ENCODE measurements at regions not wholly inside any gene's neighbourhood (a gene's known extent, or its start where the extent isn't known, plus 50 kb on each side); places are given as distances from the start of the nearest gene placed in this dataset.
"Not testable (repeated sequence)": the region's sequence is repeated elsewhere in the genome, so short reads cannot be mapped to it uniquely, and the experiment has no call there.

DNA sequence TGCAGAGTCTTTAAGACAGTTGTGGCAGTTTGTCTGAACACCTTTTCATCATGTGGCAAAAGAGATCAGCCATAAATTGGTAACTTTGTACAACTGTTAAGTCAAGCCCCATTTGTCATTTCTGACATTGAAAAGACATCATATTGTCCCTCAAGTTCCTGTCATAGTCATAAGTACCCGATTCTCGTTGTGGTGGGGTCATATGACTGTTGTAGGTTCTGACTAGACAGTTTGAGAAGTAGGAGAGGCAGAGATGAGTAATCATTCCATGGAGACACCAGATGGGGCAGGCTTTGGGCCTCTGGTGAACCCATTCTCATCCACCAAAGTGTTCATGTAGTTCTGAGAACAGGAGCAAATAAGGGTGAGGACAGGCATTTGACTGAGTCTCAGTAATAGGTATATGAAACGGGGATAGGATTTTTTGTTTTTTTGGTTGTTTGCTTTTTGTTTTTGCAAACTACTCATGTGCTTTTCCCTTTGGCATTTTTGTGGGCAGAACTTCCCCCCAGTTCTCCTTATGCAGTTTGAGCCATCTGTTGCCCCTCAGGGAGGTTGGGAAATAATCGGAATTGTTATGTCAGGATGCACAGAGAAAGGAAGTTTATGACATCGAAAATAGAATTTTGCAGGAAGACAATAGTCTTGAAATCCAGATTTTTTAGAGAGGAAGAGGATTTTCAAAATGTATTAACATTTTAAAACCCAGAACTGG, 86.9 kb upstream of the KCNE2 start:
- DNase-seq: no peak

DNA sequence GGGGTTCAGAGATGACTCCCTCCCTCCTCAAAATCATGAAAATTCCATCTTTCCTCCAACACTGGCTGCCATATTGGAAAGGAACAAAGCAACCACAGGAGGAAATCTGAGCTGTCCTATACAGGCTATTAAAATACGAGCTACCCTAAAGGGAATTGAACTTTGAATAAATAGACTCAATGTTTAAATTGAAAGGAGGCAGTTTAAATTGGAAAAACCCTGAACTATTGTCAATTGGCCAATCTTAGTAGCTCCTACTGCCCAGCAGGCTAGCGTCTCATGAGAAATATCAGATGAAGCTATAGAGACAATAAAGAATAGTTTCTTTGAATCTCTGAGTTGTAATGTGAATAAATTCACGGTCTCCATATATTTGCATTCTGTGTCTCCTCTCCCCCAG, 85.4 kb upstream of the KCNE2 start:
- no peak for DNase-seq

DNA sequence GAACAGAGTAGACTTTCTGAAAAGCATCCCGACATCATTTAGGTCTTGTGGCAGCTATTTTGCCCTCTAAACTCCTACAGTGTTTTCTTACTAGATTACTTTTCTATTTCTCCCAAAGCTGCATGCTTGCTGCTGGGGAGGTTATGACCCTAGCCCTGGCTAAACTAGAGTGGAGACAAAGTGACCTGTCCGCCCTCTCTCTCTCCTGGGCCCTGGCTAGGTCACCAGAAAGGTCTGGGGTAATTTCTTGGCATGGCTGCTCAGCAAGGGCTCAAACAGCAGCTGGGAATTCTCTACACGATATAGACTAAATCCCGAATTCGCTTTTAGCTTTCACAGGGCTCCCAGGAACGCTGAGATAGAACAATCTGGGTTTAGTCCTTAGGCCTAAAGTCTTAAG, 84.5 kb upstream of the KCNE2 start:
- no peak for DNase-seq

DNA sequence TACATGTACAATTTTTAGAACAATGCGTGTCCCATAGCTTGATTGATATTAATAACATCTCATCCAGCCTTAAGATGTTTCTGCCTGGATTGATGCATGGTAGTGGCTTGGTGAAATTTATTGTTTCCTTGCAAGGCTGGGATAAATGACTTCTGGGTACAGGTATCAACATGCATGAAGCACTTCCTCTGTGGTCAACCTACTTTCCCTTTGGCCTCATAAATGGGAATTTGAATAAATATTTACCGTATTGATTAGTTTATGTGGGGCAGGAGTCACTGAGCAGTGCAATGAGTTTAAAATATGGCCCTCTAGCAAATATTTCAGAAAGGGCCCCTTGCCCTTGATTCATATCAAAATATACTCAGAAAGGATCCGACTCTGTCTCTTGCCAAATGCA, 83.9 kb upstream of the KCNE2 start:
- no peak for DNase-seq

DNA sequence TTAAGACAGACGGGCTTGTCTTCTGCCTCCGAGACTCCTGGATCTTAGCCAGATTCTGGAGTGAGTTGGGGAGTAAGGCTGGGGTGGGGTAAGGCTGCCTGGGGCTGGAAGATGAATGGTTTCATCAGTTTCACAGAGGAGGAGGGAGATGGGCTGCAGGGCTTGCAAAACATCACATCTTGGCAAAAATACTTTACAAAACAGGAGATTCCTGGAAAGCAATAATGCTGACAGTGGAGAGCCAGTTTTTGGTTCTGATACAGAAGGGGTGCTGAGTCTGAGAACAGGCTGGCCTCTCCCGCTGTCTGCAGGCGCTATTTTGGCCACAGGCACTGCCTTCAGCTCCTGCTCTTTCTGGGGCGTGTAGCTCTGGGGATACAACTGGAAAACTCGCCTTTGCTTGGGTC, 83.4 kb upstream of the KCNE2 start:
- DNase-seq: no peak

DNA sequence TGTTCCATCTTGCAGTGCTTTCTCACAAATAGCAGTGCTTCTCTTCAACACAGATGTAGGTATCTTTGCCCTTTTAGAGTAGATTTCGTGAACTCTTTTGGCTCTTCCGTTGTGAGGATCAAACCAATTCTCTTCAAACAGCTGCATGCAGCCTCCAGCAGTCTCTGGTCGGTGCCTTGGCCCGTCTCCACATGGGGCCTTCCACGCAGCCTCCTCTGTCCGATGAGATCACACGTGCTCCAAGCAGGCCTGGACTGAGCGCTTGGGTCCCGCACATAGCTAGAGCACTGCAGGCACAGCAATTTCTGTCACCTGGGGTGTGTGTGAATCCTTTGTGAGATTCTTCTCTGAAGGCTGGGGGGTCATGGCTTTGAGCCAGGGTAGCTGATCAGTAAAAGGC, 82.8 kb upstream of the KCNE2 start:
- DNase-seq: no peak

DNA sequence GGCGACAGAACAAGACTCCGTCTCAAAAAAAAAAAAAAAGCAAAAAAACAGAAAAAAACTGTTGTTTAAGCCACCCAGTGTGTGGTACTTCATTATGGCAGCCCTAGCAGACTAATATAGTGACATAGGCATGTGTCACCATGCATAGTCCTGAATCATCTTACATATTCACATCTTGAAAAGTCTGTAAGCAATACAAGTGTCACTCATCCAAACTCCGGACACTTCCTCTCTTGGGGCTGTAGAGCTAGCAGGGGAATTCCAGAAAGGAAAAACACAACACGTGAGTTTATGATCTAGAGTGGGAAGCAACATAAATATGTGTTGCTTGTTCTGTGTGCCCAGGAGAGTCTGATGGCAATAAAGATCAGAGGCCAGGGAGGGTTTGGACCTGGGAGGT, 81.6 kb upstream of the KCNE2 start:
- no peak for DNase-seq

DNA sequence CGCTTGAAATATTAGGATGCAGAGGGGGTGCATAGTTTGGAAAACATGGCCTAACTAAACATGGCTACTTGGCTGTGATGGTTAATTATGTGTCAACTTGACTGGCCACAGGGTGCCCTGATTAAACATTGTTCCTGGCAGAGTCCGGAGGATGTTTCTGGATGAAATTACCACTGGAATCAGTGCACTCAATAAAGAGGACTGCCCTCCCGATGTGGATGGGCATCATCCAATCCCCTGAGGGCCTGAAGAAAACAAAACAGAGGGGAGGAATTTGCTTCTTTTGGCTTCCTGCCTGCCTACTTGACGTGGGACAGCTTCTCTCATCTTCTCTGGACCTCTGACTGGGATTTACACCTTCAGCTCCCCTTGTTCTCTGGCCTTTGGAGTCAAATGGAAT, 79.1 kb upstream of the KCNE2 start:
- DNase-seq: no peak

DNA sequence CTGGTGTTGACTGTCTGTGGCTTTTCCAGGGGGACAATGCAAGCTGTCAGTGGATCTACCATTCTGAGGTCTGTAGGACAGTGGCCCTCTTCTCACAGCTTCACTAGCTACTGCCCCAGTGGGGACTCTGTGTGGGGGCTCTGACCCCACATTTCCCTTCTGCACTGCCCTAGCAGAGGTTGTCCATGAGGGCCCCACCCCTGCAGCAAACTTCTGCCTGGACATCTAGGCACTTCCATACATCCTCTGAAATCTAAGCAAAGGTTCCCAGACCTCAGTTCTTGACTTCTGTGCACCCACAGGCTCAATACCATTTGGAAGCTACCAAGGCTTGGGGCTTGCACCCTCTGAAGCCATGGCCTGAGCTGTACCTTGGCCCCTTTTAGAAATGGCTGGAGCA, 75.8 kb upstream of the KCNE2 start:
- not testable (repeated sequence) for DNase-seq

DNA sequence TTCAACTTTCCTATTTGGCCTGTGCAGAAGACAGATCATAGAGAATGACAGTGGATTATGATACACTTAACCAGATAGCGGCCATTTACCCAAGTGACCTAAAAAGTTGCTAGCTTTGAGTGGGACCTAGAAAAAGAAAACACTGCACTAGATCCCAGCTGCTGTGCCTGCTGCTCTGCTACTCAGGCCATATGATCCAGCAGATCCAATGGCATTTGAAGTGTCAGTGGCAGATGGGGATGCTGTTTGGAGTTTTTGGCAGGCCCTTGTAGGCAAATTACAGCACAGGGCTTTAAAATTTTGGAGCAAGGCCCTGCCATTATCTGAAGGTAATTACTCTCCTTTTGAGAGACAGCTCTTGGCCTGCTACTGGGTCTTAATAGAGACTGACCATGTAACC, 74.0 kb upstream of the KCNE2 start:
- no peak for DNase-seq

DNA sequence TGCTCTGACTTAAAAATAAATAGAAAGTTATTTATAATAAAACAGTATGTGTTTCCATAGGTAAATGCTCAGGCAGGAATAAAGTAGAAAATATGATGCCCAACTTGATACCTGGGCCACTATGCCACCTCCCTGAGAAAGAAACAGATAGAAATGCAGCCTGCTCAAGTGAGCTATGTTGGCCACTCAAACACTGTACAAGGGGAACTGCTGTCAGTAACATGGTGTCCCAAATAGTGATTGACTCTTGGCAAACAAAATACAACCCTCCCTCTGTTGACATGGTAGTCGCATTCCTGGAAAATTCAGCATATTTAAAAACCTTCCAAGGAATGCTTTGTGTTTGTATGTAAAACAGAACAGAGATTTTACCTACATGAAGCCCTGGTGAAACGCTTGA, 66.9 kb upstream of the KCNE2 start:
- DNase-seq: no peak

DNA sequence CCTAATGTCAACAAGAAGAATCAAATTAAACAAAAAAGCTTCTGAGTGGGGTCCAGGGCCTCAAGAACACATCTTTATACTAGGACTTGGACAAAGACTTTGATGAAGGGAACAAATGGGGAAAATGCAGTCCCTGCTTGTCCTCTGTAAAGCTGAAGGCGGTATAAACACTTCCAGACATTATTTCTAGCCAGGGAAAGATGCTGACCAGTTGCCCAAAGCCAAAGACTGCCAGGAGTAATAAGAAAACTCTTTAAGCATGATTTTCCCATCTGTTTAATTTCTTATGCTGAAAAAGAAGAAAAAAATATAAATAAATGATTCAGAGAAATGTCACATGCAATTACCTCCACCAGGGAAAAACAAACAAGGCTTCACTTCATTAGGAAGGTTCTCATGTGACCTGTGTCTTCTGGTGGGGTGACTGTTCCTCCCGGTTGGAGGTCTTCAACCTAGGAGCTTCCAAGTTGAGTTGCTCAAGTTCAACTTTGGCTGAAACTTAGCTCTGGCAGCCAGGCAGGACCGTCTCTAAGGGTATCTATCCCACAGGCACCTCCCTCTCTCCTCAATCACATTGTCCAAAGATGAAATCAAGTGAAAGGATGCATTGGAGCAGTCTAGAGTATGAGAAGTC, 65.2 kb upstream of the KCNE2 start:
- no peak for DNase-seq

DNA sequence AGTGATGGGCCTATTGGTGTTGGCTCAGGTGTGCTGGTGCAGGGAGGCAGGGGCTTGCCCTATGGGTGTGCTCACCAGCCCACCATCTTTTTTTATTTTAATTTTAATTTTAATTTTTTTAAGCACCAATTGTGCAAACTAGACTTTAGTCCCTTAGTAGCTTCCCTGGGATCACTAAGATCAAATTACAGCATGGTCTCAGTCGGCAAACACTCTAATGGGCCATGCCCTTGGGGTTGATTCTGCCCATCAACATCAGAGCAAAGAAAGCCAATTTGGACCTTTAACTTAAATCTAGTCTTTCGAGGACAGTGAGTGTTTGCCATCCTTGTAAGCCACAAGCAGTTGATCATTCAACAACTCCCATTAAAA, 64.7 kb upstream of the KCNE2 start:
- DNase-seq: no peak

DNA sequence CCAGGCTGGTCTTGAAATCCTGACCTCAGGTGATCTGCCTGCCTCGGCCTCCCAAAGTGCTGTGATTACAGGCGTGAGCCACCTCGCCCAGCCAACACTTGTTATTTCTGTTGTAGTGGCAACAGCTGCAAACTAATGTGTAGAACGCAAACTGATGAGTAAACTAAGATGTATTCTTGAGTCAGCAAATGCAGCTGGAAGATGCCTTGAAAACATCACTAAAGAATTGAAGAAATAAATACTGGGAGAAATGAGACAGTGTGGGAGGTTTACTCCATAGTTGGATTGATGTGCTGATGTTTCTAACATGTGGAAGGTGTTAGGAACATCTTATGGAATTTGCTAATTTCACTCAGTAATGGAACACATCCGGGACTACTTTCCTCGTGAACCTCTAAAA, 61.3 kb upstream of the KCNE2 start:
- DNase-seq: no peak

DNA sequence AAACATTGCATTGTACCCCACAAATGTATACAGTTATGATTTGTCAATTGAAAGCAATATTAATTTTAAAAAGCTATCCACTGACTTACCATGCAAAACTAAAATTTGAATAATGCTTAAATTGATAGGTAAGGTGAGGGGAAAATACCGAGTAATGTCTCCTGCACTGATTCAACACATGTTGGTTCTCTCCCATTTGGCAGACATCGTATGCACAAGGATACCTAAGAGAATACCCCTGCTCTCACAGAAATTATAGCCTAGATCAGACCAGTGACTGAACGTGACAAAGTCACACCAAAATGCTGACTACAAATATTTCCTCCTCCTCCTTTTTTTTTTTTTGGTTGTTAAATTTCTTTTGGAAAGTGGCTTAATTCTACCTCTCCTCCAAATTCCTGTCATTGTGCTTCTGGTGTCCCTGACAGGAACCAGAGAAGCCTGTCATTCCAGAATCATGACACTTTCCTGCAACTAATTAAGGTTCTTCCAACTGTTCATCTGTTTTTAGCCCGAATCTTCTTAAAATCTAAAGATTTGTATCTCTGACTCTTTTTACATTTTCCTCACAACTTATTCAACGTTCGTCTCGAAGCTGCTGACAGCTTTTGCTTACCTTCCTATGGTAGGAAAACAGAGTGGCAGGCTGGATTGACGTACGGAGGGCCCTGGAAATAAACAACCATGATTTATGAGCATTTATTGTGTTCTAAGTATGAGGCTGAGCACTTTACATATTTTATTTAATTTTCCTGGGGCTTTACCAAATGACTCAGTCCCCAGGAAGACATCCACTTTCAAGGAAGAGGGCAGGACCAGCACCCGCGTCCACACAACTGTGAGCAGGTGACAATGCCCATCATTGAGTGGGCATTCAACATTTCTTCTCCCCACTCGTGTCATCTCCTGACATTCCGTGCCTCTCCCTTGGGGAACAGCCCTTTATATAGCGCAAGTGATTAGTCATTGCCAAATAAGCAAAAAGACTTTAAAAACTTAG, 57.9 kb upstream of the KCNE2 start:
- no peak for DNase-seq

DNA sequence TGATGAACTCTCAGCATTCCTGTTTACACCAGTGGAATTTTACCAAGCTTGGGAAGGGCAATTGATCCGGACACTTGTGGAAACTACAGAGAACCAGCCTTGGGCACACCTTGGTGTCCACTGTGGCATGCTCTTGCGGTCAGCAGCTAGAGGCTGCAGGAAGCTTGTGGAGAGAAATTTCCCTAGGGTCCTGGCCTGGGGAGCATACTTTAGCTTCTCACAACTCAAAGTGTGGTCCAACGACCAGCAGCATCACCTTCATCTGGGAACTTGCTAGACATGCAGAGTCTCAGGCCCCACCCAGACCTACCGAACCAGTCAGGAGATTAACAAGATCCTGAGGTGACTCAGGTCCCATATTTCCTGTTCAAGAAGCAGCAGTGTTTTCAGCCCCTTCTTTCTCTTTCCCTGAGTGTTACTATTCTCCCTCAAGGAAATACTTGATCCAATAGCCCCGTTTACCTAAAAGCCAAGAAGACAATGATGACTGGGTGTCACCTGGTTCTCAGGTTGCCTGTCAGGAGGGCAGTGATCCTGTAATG, 55.7 kb upstream of the KCNE2 start:
- DNase-seq: no peak

DNA sequence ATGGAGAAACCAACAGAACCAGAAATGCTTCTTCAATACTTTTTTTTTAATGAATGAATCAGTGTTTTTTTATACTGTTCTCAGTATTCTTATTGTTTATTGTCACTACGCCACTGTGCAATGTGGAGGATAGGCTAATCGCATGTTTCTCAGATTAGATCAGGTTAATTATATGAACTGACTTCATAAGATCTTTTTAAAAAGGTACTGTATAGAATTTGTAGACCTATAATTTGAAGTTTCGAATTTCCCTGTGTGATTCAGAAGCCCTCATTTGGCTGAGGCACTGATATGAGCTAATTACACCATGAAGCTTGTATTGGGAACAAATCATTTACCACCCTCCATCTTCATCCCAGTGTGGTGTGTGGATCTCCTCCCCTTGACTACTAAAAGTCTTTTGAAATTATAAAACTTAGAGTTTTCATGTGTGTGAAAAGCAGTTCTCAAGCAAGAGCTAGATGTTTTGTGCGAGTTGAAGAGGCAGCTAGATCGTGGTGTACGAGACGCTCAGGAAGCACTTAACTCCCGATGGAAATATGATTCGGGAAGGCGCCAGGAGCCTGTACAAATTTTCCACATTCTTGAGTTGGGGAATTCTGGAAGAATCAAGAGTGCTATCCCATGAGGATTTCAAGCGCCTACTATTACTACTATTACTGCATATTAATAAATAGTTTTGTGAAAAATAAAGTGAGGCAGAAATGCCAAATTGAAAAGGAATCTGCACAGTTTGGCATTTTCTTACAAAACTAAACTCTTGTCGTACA, 52.1 kb upstream of the KCNE2 start:
- DNase-seq: no peak

DNA sequence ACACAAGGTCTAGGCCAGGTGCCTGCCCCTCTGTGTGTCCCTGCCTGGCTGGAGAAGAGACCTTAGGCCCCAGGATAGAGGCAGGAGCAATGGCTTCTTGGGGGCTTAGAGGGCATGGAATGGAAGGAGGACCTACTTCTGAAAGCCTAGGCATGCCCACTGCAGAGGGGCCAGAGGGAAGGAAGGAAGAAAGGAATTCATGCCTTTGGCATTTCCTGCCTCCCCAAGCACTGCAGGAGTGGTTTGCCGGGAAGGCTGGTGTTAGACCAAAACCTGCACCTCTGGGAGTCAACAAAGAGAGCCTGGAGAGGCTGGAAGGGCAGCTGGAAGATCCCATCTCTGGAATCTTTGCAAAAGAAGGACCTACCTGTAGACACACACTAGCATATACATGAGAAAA, 50.7 kb upstream of the KCNE2 start:
- no peak for DNase-seq
